ENCODE measurements at regions not wholly inside any gene's neighbourhood (a gene's known extent, or its start where the extent isn't known, plus 50 kb on each side); places are given as distances from the start of the nearest gene placed in this dataset.

GRCh38 chr9:106339882-106340281 lies 523.1 kb upstream of the ZNF462 start:
- DNase-seq, result no peak
- no peak overlapping the region for H3K4me3 ChIP-seq
- no peaks in the 10 kb centered on the region for H3K9me3 ChIP-seq
- H3K4me1 ChIP-seq, result no peaks in the 10 kb centered on the region
- H3K27me3 ChIP-seq, result no peaks in the 10 kb centered on the region
- no peak overlapping the region for H3K27ac ChIP-seq
- intact Hi-C loops (cut with DNase I; ENCODE audit: low total_unique reads), result no loop called here
- TF ChIP-seq, protein P1, sequence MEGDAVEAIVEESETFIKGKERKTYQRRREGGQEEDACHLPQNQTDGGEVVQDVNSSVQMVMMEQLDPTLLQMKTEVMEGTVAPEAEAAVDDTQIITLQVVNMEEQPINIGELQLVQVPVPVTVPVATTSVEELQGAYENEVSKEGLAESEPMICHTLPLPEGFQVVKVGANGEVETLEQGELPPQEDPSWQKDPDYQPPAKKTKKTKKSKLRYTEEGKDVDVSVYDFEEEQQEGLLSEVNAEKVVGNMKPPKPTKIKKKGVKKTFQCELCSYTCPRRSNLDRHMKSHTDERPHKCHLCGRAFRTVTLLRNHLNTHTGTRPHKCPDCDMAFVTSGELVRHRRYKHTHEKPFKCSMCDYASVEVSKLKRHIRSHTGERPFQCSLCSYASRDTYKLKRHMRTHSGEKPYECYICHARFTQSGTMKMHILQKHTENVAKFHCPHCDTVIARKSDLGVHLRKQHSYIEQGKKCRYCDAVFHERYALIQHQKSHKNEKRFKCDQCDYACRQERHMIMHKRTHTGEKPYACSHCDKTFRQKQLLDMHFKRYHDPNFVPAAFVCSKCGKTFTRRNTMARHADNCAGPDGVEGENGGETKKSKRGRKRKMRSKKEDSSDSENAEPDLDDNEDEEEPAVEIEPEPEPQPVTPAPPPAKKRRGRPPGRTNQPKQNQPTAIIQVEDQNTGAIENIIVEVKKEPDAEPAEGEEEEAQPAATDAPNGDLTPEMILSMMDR (IDR thresholded peaks at IDR 0.05), result no peak
- TF ChIP-seq POLR2A (IDR thresholded peaks at IDR 0.05), result no peak
- no peaks in the 10 kb centered on the region for H3K36me3 ChIP-seq

- Histone ChIP-seq H3K27me3 (no peaks in the 10 kb centered on the region), H3K9me3 (no peaks in the 10 kb centered on the region), H3K36me3 (no peaks in the 10 kb centered on the region), H3K4me1 (no peaks in the 10 kb centered on the region), H3K27ac (no peak overlapping the region), H3K4me3 (no peak overlapping the region)
- intact Hi-C loops (cut with DNase I; ENCODE audit: low total_unique reads), result no loop called here
- no peak for DNase-seq
- TF ChIP-seq POLR2A (IDR thresholded peaks at IDR 0.05), result no peak
- TF ChIP-seq, protein P1 (IDR thresholded peaks at IDR 0.05), result no peak
Observed at GRCh38 chr9:106350777-106351176, 512.2 kb upstream of the ZNF462 start.

GRCh38 chr9:106356924-106357323 lies 506.0 kb upstream of the ZNF462 start:
- intact Hi-C loops (cut with DNase I; ENCODE audit: low total_unique reads), result no loop called here
- H3K4me1 ChIP-seq, result no peaks in the 10 kb centered on the region
- H3K27ac ChIP-seq, result no peak overlapping the region
- TF ChIP-seq POLR2A (IDR thresholded peaks at IDR 0.05), result no peak
- TF ChIP-seq, protein P1 (IDR thresholded peaks at IDR 0.05), result no peak
- H3K4me3 ChIP-seq, result no peak overlapping the region
- no peaks in the 10 kb centered on the region for H3K27me3 ChIP-seq
- H3K9me3 ChIP-seq, result no peaks in the 10 kb centered on the region
- no peak for DNase-seq
- no peaks in the 10 kb centered on the region for H3K36me3 ChIP-seq

GRCh38 chr9:106358331-106358730 lies 504.6 kb upstream of the ZNF462 start:
- no peak for TF ChIP-seq POLR2A (IDR thresholded peaks at IDR 0.05)
- TF ChIP-seq, protein P1 (IDR thresholded peaks at IDR 0.05), result no peak
- H3K27me3 ChIP-seq, result no peaks in the 10 kb centered on the region

DNA sequence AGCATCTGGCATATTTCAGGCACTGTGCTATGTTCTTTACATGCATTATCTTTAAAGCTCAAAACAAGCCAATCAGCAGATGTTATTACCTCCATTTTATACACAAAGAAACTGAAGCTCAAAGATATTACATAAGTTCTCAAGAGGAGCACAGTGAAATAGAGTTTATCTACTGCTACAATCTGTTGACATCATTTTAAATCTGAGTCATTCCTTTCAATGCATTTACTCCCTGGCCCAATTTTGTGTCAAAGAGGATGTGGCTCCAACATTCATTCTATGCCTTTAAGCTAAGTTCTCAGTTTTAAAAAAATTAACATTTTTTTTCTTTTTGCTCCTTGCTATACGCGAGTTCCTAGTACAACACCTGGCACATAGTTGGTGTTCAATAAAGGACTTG lies 486.3 kb upstream of the ZNF462 start:
- Histone ChIP-seq H3K27ac (no peak overlapping the region), H3K4me3 (no peak overlapping the region), H3K36me3 (no peaks in the 10 kb centered on the region), H3K27me3 (no peaks in the 10 kb centered on the region), H3K4me1 (no peaks in the 10 kb centered on the region), H3K9me3 (no peaks in the 10 kb centered on the region)
- no peak for DNase-seq
- no peak for TF ChIP-seq POLR2A (IDR thresholded peaks at IDR 0.05)
- TF ChIP-seq, protein P1 (IDR thresholded peaks at IDR 0.05), result no peak
- intact Hi-C loops (cut with DNase I; ENCODE audit: low total_unique reads), result no loop called here

More at GRCh38 chr9:106358331-106358730, 504.6 kb upstream of the ZNF462 start:
- intact Hi-C loops (cut with DNase I; ENCODE audit: low total_unique reads), result no loop called here
- Histone ChIP-seq H3K4me1 (no peaks in the 10 kb centered on the region), H3K36me3 (no peaks in the 10 kb centered on the region), H3K27ac (no peak overlapping the region), H3K9me3 (no peaks in the 10 kb centered on the region), H3K4me3 (no peak overlapping the region)
- no peak for DNase-seq

All from uterus (tissue), 3 donors.